OCI-LY7 (cell line): ENCODE measurements at regions not wholly inside any gene's neighbourhood (a gene's known extent, or its start where the extent isn't known, plus 50 kb on each side); places are given as distances from the start of the nearest gene placed in this dataset.

Source experiments
- EZH2phosphoT487 ChIP-seq: fragments of 200-600 bp; sonication (generic); IDR thresholded peaks from 2 replicates; pipeline ENCODE4 v1.6.1; 2018; ENCODE audit warnings: low read depth, borderline replicate concordance, mild to moderate bottlenecking, mixed run types, antibody characterized with exemption, low read length, moderate library complexity, mixed read lengths
- TF ChIP-seq, protein P1 (sequence below): fragments of 200-600 bp; sonication (generic); conservative IDR thresholded peaks from 2 replicates; pipeline ENCODE4 v1.5.1; 2014; ENCODE audit warnings: mild to moderate bottlenecking, antibody characterized with exemption, low read length, moderate library complexity, mixed read lengths

DNA sequence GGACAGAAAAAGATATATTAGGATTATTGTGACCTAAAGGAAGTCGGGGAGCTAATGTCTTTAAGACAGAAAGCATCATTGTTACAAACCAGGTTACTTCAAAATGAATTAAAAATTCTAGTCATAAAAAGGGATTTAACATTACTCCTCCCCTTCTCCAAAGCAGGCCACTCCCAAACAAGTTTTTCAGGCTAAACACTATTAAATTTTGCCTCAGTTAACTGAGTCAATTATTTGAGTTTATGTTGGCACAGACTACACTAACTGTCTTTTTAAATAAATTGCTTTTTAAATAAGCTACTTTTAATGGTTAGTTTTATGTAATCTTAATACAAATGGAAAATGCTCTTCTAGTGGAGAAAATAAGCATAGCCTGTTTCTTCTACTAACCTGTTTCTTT lies 395.0 kb upstream of the DUSP10 start:
- TF ChIP-seq, protein P1, sequence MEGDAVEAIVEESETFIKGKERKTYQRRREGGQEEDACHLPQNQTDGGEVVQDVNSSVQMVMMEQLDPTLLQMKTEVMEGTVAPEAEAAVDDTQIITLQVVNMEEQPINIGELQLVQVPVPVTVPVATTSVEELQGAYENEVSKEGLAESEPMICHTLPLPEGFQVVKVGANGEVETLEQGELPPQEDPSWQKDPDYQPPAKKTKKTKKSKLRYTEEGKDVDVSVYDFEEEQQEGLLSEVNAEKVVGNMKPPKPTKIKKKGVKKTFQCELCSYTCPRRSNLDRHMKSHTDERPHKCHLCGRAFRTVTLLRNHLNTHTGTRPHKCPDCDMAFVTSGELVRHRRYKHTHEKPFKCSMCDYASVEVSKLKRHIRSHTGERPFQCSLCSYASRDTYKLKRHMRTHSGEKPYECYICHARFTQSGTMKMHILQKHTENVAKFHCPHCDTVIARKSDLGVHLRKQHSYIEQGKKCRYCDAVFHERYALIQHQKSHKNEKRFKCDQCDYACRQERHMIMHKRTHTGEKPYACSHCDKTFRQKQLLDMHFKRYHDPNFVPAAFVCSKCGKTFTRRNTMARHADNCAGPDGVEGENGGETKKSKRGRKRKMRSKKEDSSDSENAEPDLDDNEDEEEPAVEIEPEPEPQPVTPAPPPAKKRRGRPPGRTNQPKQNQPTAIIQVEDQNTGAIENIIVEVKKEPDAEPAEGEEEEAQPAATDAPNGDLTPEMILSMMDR, result no peak
- TF ChIP-seq EZH2phosphoT487, result no peak
